Heart left ventricle (tissue), 13 donors: ENCODE measurements at regions not wholly inside any gene's neighbourhood (a gene's known extent, or its start where the extent isn't known, plus 50 kb on each side); places are given as distances from the start of the nearest gene placed in this dataset.

Source experiments
- POLR2A ChIP-seq, 2 donors: fragments of 450-650 bp; IDR thresholded peaks; one replicate each; pipeline ENCODE4 v1.6.1; 2017; ENCODE audit warnings: antibody characterized with exemption in 2 of 2, mild to moderate bottlenecking in 2 of 2, moderate library complexity in 2 of 2
- TF ChIP-seq, protein P1 (sequence below), 12 donors: fragments of 200-600 bp; sonication (generic) in 4 of 12; IDR thresholded peaks; one replicate each; pipeline versions ENCODE4 v1.5.0 to v1.8.0; 2018 to 2022; ENCODE audit warnings: antibody characterized with exemption in 12 of 12, mild to moderate bottlenecking in 5 of 12
- donor health status: ischemic (EF 13 %, LVEDD 7.1; RV severe dilation, severe dysfunction).
- donor health status: DM: no; HTN: yes; CAD: no.
- donor health status: DM: no; HTN: no; CAD: no.
- donor health status: ischemic (EF 25% LVEDD 6.9; RV normal size, moderate dysfunction).
- donor health status: ischemic (EF 25% LVEDD 5.7; RV mildly dilated, moderate dysfunction).
- donor health status: ischemic (EF 35%, LVEDD 5.7; RV mildly dilated, moderate dysfunction).
- donor health status: nonischemic (EF 11% LVEDD 7.7; RV severe dilation, severe dysfunction).
- donor health status: DM: yes; HTN: yes; CAD: no.
- donor health status: PGD.
- donor health status: ischemic (EF 29% LVEDD 5.4; RV normal size, mild dysfunction).
- donor health status: nonischemic (EF 23%, LVEDD 6.1; RV moderate dilation, normal function).

GRCh38 chr3:72690629-72691028 lies 157.6 kb downstream of the SHQ1 start:
- TF ChIP-seq, protein P1, sequence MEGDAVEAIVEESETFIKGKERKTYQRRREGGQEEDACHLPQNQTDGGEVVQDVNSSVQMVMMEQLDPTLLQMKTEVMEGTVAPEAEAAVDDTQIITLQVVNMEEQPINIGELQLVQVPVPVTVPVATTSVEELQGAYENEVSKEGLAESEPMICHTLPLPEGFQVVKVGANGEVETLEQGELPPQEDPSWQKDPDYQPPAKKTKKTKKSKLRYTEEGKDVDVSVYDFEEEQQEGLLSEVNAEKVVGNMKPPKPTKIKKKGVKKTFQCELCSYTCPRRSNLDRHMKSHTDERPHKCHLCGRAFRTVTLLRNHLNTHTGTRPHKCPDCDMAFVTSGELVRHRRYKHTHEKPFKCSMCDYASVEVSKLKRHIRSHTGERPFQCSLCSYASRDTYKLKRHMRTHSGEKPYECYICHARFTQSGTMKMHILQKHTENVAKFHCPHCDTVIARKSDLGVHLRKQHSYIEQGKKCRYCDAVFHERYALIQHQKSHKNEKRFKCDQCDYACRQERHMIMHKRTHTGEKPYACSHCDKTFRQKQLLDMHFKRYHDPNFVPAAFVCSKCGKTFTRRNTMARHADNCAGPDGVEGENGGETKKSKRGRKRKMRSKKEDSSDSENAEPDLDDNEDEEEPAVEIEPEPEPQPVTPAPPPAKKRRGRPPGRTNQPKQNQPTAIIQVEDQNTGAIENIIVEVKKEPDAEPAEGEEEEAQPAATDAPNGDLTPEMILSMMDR (IDR thresholded peaks at IDR 0.05), result no peak
- no peak for TF ChIP-seq POLR2A (IDR thresholded peaks at IDR 0.05)
